ENCODE measurements at regions not wholly inside any gene's neighbourhood (a gene's known extent, or its start where the extent isn't known, plus 50 kb on each side); places are given as distances from the start of the nearest gene placed in this dataset.
A peak's percentile ranks its signal among the peaks of the same experiment; 100 is the strongest.

DNA sequence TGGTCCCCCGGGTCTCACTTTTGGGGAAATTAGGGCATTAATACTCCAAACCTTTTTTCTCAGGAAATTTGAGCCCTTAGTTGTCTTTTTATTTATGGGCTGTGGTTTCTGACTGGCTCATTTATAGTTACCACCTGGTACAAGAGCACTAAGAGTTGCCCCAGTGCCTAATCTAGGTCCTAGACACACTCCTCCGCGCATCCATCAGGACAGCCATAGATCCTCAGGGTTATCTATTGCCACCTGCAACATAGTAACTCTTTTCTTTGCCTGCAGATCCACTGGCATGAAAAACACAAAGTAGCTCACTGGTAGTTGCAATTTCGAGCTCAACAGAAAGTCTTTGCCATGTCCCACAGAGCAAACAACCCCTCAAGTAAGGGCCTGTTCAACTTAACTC lies 576.4 kb upstream of the ROBO2 start:
- Histone ChIP-seq H3K4me3 (ENCODE audit: low read depth, low read length) (no peak overlapping the region), H3K27ac (ENCODE audit: extremely low read depth, low read depth, low read length) (no peak overlapping the region), H3K4me1 (ENCODE audit: control insufficient read depth, insufficient read depth, low read length) (no peaks in the 10 kb centered on the region), H3K36me3 (ENCODE audit: control insufficient read depth in 2 of 2, insufficient read depth in 1 of 2, low read length in 2 of 2) (no peaks in the 10 kb centered on the region), H3K9me3 (ENCODE audit: control insufficient read depth, insufficient read depth, low read depth, low read length) (no peaks in the 10 kb centered on the region)
- ChIA-PET POLR2A (no interaction called here), CTCF (no interaction called here)
- TF ChIP-seq ZBTB48 (tag by site-specific recombination; IDR thresholded peaks at IDR 0.05): no peak
- no peak for TF ChIP-seq ZNF37A (tag by site-specific recombination; IDR thresholded peaks at IDR 0.05)
- TF ChIP-seq EGR2 (tag by site-specific recombination; IDR thresholded peaks at IDR 0.05; ENCODE audit: low read depth): no peak
- no peak for TF ChIP-seq ZNF24 (tag by site-specific recombination; IDR thresholded peaks at IDR 0.05)
- no peak for TF ChIP-seq ZBTB1 (tag by site-specific recombination; IDR thresholded peaks at IDR 0.05)
- TF ChIP-seq PRDM1 (tag by site-specific recombination; IDR thresholded peaks at IDR 0.05): no peak
- TF ChIP-seq ZNF202 (tag by site-specific recombination; IDR thresholded peaks at IDR 0.05; ENCODE audit: borderline replicate concordance): no peak
- no peak for TF ChIP-seq ZNF175 (tag by site-specific recombination; IDR thresholded peaks at IDR 0.05)

DNA sequence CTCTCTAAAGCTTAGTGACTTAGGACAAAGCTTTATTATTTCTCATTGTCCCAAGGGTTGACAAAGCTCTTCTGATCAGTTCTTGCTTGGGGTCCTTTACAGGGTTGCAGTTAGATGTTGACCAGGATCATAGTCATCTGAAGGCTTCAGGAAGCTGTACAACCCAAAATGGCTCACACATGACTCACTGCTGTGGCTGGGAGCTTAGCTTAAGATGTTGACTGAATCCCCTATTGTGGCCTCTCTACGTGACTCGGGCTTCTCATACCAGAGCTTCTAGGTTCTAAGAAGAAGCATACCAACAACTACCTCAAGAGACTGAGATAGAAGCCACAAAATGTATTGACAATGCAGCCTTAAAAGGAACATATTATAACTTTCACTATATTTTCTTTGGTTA lies 569.6 kb upstream of the ROBO2 start:
- POLR2A ChIA-PET: no interaction called here

DNA sequence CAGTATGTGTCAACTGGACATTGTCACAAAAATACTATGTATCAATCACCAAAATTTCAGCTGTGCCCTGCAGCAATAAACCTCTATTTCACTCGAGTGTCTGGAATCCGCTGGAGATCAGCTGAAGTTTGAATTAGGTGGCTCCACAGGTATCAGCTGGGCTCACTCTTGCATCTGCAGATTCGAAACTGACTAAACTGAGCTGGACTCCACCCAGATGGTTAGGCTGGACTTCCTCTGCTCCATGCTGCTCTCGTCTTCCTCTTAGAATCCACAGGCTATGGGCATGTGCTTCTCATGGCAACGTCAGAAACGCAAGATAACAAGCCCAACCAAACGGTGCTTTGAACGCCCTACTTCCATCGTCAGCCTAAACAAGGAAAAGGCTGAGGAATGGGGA lies 565.3 kb upstream of the ROBO2 start:
- Histone ChIP-seq H3K4me3 (ENCODE audit: low read depth, low read length) (no peak overlapping the region), H3K27ac (ENCODE audit: extremely low read depth, low read depth, low read length) (no peak overlapping the region), H3K4me1 (ENCODE audit: control insufficient read depth, insufficient read depth, low read length) (no peaks in the 10 kb centered on the region), H3K36me3 (ENCODE audit: control insufficient read depth in 2 of 2, insufficient read depth in 1 of 2, low read length in 2 of 2) (no peaks in the 10 kb centered on the region), H3K9me3 (ENCODE audit: control insufficient read depth, insufficient read depth, low read depth, low read length) (no peaks in the 10 kb centered on the region)
- CTCF ChIA-PET: no interaction called here
- POLR2A ChIA-PET: no interaction called here
- TF ChIP-seq ZNF132 (tag by site-specific recombination; IDR thresholded peaks at IDR 0.05; ENCODE audit: borderline replicate concordance): no peak
- TF ChIP-seq, protein P1, sequence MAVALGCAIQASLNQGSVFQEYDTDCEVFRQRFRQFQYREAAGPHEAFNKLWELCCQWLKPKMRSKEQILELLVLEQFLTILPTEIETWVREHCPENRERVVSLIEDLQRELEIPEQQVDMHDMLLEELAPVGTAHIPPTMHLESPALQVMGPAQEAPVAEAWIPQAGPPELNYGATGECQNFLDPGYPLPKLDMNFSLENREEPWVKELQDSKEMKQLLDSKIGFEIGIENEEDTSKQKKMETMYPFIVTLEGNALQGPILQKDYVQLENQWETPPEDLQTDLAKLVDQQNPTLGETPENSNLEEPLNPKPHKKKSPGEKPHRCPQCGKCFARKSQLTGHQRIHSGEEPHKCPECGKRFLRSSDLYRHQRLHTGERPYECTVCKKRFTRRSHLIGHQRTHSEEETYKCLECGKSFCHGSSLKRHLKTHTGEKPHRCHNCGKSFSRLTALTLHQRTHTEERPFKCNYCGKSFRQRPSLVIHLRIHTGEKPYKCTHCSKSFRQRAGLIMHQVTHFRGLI (tag by site-specific recombination; IDR thresholded peaks at IDR 0.05): 0 out of 2 replicates have a peak, but pooled peaks have one; percentile 41
- TF ChIP-seq, protein P2, sequence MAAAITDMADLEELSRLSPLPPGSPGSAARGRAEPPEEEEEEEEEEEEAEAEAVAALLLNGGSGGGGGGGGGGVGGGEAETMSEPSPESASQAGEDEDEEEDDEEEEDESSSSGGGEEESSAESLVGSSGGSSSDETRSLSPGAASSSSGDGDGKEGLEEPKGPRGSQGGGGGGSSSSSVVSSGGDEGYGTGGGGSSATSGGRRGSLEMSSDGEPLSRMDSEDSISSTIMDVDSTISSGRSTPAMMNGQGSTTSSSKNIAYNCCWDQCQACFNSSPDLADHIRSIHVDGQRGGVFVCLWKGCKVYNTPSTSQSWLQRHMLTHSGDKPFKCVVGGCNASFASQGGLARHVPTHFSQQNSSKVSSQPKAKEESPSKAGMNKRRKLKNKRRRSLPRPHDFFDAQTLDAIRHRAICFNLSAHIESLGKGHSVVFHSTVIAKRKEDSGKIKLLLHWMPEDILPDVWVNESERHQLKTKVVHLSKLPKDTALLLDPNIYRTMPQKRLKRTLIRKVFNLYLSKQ (tag by site-specific recombination; IDR thresholded peaks at IDR 0.05; ENCODE audit: borderline replicate concordance): no peak
- no peak for TF ChIP-seq GFI1B (tag by site-specific recombination; IDR thresholded peaks at IDR 0.05)

More for the DNA sequence above, 569.6 kb upstream of the ROBO2 start:
- Histone ChIP-seq H3K4me1 (ENCODE audit: control insufficient read depth, insufficient read depth, low read length) (no peaks in the 10 kb centered on the region), H3K27ac (ENCODE audit: extremely low read depth, low read depth, low read length) (no peak overlapping the region), H3K4me3 (ENCODE audit: low read depth, low read length) (no peak overlapping the region), H3K9me3 (ENCODE audit: control insufficient read depth, insufficient read depth, low read depth, low read length) (no peaks in the 10 kb centered on the region), H3K36me3 (ENCODE audit: control insufficient read depth in 2 of 2, insufficient read depth in 1 of 2, low read length in 2 of 2) (no peaks in the 10 kb centered on the region)
- CTCF ChIA-PET: no interaction called here
- TF ChIP-seq ZNF561 (tag by site-specific recombination; IDR thresholded peaks at IDR 0.05; ENCODE audit: borderline replicate concordance) (no peak), MYNN (tag by site-specific recombination; IDR thresholded peaks at IDR 0.05; ENCODE audit: borderline replicate concordance) (no peak), ZNF37A (tag by site-specific recombination; IDR thresholded peaks at IDR 0.05) (no peak), ZNF2 (tag by site-specific recombination; IDR thresholded peaks at IDR 0.05) (no peak), ZNF248 (tag by site-specific recombination; IDR thresholded peaks at IDR 0.05) (no peak), ZNF354C (tag by site-specific recombination; IDR thresholded peaks at IDR 0.05; ENCODE audit: borderline replicate concordance, low read depth) (no peak), ZNF473 (tag by site-specific recombination; IDR thresholded peaks at IDR 0.05) (no peak), ZNF670 (tag by site-specific recombination; IDR thresholded peaks at IDR 0.05; ENCODE audit: low read depth) (no peak), MZF1 (tag by site-specific recombination; IDR thresholded peaks at IDR 0.05; ENCODE audit: borderline replicate concordance) (no peak), ZNF585B (tag by site-specific recombination; IDR thresholded peaks at IDR 0.05) (no peak), ZNF223 (tag by site-specific recombination; IDR thresholded peaks at IDR 0.05) (no peak), HOXD13 (CRISPR knock-in tag; IDR thresholded peaks at IDR 0.05; ENCODE audit: borderline replicate concordance) (no peak), ZNF837 (tag by site-specific recombination; IDR thresholded peaks at IDR 0.05) (no peak), SP7 (tag by site-specific recombination; IDR thresholded peaks at IDR 0.05) (no peak)
- TF ChIP-seq, protein P3, sequence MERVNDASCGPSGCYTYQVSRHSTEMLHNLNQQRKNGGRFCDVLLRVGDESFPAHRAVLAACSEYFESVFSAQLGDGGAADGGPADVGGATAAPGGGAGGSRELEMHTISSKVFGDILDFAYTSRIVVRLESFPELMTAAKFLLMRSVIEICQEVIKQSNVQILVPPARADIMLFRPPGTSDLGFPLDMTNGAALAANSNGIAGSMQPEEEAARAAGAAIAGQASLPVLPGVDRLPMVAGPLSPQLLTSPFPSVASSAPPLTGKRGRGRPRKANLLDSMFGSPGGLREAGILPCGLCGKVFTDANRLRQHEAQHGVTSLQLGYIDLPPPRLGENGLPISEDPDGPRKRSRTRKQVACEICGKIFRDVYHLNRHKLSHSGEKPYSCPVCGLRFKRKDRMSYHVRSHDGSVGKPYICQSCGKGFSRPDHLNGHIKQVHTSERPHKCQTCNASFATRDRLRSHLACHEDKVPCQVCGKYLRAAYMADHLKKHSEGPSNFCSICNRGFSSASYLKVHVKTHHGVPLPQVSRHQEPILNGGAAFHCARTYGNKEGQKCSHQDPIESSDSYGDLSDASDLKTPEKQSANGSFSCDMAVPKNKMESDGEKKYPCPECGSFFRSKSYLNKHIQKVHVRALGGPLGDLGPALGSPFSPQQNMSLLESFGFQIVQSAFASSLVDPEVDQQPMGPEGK (tag by site-specific recombination; IDR thresholded peaks at IDR 0.05): no peak
- TF ChIP-seq, protein P4, sequence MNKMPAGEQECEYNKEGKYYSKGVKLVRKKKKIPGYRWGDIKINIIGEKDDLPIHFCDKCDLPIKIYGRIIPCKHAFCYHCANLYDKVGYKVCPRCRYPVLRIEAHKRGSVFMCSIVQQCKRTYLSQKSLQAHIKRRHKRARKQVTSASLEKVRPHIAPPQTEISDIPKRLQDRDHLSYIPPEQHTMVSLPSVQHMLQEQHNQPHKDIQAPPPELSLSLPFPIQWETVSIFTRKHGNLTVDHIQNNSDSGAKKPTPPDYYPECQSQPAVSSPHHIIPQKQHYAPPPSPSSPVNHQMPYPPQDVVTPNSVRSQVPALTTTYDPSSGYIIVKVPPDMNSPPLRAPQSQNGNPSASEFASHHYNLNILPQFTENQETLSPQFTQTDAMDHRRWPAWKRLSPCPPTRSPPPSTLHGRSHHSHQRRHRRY (tag by site-specific recombination; IDR thresholded peaks at IDR 0.05): no peak
- TF ChIP-seq, protein P5, sequence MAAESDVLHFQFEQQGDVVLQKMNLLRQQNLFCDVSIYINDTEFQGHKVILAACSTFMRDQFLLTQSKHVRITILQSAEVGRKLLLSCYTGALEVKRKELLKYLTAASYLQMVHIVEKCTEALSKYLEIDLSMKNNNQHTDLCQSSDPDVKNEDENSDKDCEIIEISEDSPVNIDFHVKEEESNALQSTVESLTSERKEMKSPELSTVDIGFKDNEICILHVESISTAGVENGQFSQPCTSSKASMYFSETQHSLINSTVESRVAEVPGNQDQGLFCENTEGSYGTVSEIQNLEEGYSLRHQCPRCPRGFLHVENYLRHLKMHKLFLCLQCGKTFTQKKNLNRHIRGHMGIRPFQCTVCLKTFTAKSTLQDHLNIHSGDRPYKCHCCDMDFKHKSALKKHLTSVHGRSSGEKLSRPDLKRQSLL (tag by site-specific recombination; IDR thresholded peaks at IDR 0.05): no peak
